HG02763 (cell line): ENCODE measurements at regions not wholly inside any gene's neighbourhood (a gene's known extent, or its start where the extent isn't known, plus 50 kb on each side); places are given as distances from the start of the nearest gene placed in this dataset.

Source experiments
- ATAC-seq: cut with Tn5 transposase; IDR thresholded peaks from one replicate; pipeline ENCODE4 v1.9.1; 2021; ENCODE audit warnings: mild to moderate bottlenecking, moderate library complexity; ENCODE audit not compliant: unreplicated experiment

DNA sequence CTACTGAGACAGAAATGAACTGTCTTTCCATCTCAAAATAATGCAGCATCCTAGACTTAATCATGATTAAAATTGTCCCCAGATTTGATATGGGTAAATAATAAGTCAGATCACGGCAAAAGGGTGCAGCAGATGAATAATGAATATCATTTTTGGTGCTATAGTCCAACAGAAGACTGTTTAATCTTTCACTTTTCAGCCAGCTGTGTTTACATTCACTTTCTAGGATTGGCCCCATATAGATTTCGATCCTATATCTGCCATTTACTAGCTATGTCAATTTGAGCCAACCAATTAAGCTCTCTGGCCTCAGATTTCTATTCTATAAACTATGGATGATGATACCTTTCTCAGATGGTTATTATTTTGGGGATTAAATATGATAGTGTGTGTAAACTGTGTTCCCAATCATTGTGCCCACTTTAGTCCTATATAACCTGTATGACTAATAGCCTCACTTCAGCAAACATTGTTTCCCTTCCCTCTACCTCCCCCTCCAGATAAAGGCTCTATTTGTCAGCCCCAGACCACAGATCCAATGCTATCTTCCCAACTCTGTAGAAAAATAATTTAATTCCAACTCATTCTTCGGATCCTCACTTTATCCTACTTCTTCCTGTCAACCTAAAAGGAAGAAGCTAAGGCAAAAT, 53.6 kb upstream of the NT5E start:
- no peak for ATAC-seq

- no peak for ATAC-seq
Measured at GRCh38 chr6:85395746-85396145, 54.1 kb upstream of the NT5E start.

DNA sequence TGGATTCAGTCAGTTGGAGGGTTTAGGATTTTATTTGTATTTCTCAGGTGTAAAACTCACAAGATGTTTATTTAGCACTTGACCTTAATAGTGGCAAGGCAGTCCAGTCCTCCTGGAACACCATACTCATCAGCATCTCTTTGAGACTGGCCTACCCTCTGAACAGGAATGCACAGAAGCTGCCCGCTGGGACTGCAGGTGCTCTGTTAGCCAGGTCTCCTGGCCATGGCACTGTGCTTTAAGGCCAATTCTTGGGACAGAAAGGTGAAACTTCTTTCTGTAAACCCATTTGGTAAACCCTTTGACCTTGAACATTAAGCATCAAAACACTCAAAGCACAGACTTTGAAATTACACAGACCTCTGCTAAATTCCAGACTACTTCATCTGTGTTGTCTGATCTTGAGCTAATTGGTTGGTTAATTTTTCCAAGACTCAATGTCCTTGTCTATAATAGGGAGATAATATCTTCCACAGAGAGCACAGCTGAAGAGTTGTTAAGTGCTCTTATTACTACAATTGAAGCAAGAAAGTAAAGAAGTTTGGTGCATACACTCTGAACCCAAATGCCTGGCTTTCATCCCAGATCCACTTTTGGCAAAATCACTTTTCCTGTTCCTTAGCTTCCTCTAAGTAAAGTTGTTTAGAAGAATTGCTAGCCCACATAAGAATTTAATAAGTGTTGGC, 54.9 kb upstream of the NT5E start:
- no peak for ATAC-seq

- ATAC-seq, result no peak
Measured at GRCh38 chr6:85394199-85394598, 55.7 kb upstream of the NT5E start.

- no peak for ATAC-seq
Measured at GRCh38 chr6:85392379-85392778, 57.5 kb upstream of the NT5E start.

DNA sequence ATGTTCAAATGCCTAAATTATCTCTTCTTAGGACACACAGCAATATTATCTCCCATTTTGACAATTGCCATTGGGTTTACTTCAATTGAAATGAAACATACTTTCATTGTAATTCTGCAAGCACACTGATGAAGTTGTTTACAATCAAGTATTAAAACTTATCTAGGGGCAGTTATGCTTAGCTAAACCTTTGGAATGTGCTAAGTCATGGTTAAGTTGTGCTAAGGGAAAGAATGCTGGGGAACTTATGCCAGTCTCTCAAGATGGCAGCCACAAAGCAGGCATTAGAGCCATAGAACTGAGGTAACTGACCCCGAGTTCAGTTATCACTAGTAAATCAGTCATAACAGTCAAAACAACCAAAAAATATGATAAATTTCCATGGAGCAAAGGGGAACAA, 59.1 kb upstream of the NT5E start:
- ATAC-seq, result no peak

GRCh38 chr6:85390105-85390728, 59.7 kb upstream of the NT5E start:
- no peak for ATAC-seq

- ATAC-seq, result no peak
Measured at GRCh38 chr6:85389151-85389797, 60.6 kb upstream of the NT5E start.

GRCh38 chr6:85388531-85388930, 61.4 kb upstream of the NT5E start:
- ATAC-seq, result no peak

GRCh38 chr6:85385636-85386315, 64.1 kb upstream of the NT5E start:
- ATAC-seq, result no peak

- ATAC-seq, result no peak
Measured at GRCh38 chr6:85383042-85383441, 66.8 kb upstream of the NT5E start.

- ATAC-seq, result no peak
Measured at GRCh38 chr6:85382541-85382940, 67.3 kb upstream of the NT5E start.

GRCh38 chr6:85372915-85373270, 77.0 kb upstream of the NT5E start:
- ATAC-seq, result no peak

- ATAC-seq, result no peak
Measured at GRCh38 chr6:85372188-85372914, 77.5 kb upstream of the NT5E start.

DNA sequence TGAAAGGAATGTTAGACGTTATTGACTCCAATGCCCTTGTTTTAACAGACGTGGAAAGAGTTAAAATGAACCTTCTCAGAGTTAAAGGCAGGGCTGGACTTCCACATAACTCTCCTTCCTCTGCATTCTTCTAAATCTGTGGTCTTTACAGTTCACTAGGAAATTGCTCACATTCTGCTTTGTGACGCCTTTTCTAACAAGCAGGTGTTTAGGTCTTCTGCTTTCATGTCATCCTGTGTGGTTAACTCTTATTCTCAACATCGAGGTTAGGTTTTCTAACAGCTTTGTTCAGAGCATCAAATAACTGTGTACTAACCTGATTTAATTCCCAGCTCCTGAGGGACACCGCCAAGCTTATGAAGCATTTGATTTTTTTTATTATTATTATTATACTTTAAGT, 81.3 kb upstream of the NT5E start:
- no peak for ATAC-seq

- ATAC-seq, result no peak
Measured at GRCh38 chr6:85364344-85364743, 85.5 kb upstream of the NT5E start.

GRCh38 chr6:85363870-85364269, 86.0 kb upstream of the NT5E start:
- ATAC-seq, result no peak

DNA sequence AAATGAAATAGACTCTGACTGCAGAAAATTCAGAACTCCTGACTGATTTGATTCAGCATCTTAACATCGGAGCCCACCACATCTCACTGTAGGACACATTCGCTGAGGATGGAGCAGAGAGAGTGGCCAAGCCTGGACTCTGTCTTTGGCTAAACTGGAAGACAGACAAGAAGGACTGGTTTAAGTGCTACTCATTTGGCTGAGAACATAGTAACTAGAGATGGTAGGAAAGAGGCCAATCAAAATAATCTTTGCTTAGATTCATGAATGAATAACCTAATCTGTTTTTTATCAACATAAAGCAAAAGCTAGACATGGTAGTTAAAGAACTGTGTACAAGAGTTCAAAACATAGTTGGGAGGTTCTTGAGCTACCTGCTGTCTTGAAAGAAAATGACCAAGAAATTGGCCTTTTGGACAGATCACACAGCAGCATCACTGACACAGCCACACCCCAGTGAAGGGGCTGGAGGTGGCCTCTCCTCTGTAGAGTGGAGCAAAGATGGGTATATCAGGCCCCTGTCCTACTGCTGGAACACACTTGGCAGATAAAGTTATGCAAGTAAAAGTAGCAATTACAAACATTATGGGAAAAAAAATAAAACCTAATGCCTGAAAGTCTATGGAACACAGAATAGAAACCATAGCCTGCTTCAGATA, 87.1 kb upstream of the NT5E start:
- no peak for ATAC-seq

DNA sequence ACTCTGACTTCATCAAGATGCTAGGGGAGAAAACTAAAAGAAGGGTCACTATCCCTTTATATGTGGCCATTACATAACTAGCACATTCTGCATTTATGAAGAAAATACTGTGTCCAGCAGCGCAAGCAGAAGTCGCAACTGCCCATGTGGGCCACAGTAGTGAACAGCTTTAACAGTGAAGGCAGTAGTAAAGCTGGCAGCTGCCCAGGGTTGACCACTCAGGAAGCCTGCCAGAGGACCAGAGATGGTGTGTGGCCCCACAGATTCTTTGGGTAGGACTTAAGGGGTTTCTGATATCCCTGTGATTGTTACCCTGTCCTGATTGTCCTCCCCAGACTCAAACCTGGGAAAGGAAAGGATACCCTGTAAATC, 88.3 kb upstream of the NT5E start:
- no peak for ATAC-seq
